Neuronal stem cell (in vitro differentiated cells): ENCODE measurements at regions not wholly inside any gene's neighbourhood (a gene's known extent, or its start where the extent isn't known, plus 50 kb on each side); places are given as distances from the start of the nearest gene placed in this dataset.

Experiments used
- DNase-seq: peaks from one replicate; pipeline ENCODE4 v3.0.0-alpha.2; 2013; ENCODE audit warnings: low spot score
- H2AFZ ChIP-seq: one replicate; pipeline ENCODE4 v1.6.1; 2013; ENCODE audit warnings: mild to moderate bottlenecking, low read length, inconsistent platforms
- H2AK5ac ChIP-seq: 2 replicates; pipeline ENCODE4 v1.6.1; 2013; ENCODE audit warnings: low read depth, mild to moderate bottlenecking, inconsistent platforms, low read length, moderate library complexity, mixed read lengths
- H2BK120ac ChIP-seq: 2 replicates; pipeline ENCODE4 v1.6.1; 2013; ENCODE audit warnings: low read depth, mild to moderate bottlenecking, inconsistent platforms, low read length, moderate library complexity, mixed read lengths
- H2BK12ac ChIP-seq: one replicate; pipeline ENCODE4 v1.6.1; 2013; ENCODE audit warnings: low read length, inconsistent platforms
- H2BK15ac ChIP-seq: 2 replicates; pipeline ENCODE4 v1.6.1; 2013; ENCODE audit warnings: mild to moderate bottlenecking, low read length, inconsistent platforms, mixed read lengths
- H2BK5ac ChIP-seq: one replicate; pipeline ENCODE4 v1.6.1; 2013; ENCODE audit warnings: inconsistent platforms, mild to moderate bottlenecking, low read length, moderate library complexity
- H3K14ac ChIP-seq: one replicate; pipeline ENCODE4 v1.6.1; 2013; ENCODE audit warnings: low read length, inconsistent platforms
- H3K18ac ChIP-seq: 2 replicates; pipeline ENCODE4 v1.6.1; 2013; ENCODE audit warnings: low read length, inconsistent platforms
- H3K23ac ChIP-seq: 2 replicates; pipeline ENCODE4 v1.6.1; 2013; ENCODE audit warnings: low read depth, mild to moderate bottlenecking, mixed read lengths, low read length, inconsistent platforms; ENCODE audit not compliant: poor library complexity
- H3K27ac ChIP-seq: replicated peaks from 3 replicates; pipeline ENCODE4 v1.5.1; 2013; ENCODE audit warnings: low read length, inconsistent platforms
- H3K27me3 ChIP-seq, 3 experiments: 2 replicates each; pipeline ENCODE4 v1.6.1; 2013; ENCODE audit warnings: low read length in 3 of 3, mild to moderate bottlenecking in 2 of 3, inconsistent platforms in 1 of 3, low read depth in 1 of 3, mixed read lengths in 1 of 3, moderate library complexity in 1 of 3; ENCODE audit not compliant: control insufficient read depth in 3 of 3, insufficient read depth in 3 of 3
- H3K36me3 ChIP-seq, 2 donors: replicated peaks in 1 of 2; 2 replicates each; pipeline ENCODE4 v1.6.1; 2013; ENCODE audit warnings: low read length in 2 of 2; ENCODE audit not compliant: control insufficient read depth in 2 of 2, insufficient read depth in 2 of 2
- H3K4ac ChIP-seq: 2 replicates; pipeline ENCODE4 v1.6.1; 2013; ENCODE audit warnings: inconsistent platforms, mild to moderate bottlenecking, low read length, moderate library complexity
- H3K4me1 ChIP-seq, 2 donors: 1 replicate in 1 of 2; 2 replicates in 1 of 2; pipeline ENCODE4 v1.6.1; 2013; ENCODE audit warnings: low read length in 2 of 2, low read depth in 1 of 2; ENCODE audit not compliant: control insufficient read depth in 2 of 2, insufficient read depth in 1 of 2
- H3K4me2 ChIP-seq: one replicate; pipeline ENCODE4 v1.6.1; 2013; ENCODE audit warnings: mild to moderate bottlenecking, low read length, inconsistent platforms; ENCODE audit not compliant: insufficient read depth, poor library complexity, severe bottlenecking
- H3K4me3 ChIP-seq, 2 donors: 2 replicates each; pipeline ENCODE4 v1.5.1; 2013; ENCODE audit warnings: low read length in 2 of 2, mild to moderate bottlenecking in 2 of 2, inconsistent platforms in 1 of 2, moderate library complexity in 1 of 2
- H3K79me1 ChIP-seq: one replicate; pipeline ENCODE4 v1.6.1; 2013; ENCODE audit warnings: low read depth, mild to moderate bottlenecking, inconsistent platforms, low read length, moderate library complexity
- H3K9ac ChIP-seq: one replicate; pipeline ENCODE4 v1.6.1; 2013; ENCODE audit warnings: mild to moderate bottlenecking, low read depth, low read length, inconsistent platforms; ENCODE audit not compliant: poor library complexity
- H3K9me3 ChIP-seq, 2 donors: replicated peaks in 1 of 2; 2 replicates each; pipeline versions ENCODE3 to v1.6.1; 2013; ENCODE audit warnings: low read length in 2 of 2, mild to moderate bottlenecking in 2 of 2, inconsistent platforms in 1 of 2, low read depth in 1 of 2, mixed read lengths in 1 of 2, moderate library complexity in 1 of 2; ENCODE audit not compliant: control insufficient read depth in 2 of 2, insufficient read depth in 1 of 2
- H4K8ac ChIP-seq: one replicate; pipeline ENCODE4 v1.6.1; 2013; ENCODE audit warnings: low read depth, mild to moderate bottlenecking, inconsistent platforms, low read length, moderate library complexity
- H4K91ac ChIP-seq: one replicate; pipeline ENCODE4 v1.6.1; 2013; ENCODE audit warnings: low read length, low read depth, mild to moderate bottlenecking, inconsistent platforms; ENCODE audit not compliant: poor library complexity
- WGBS, 2 donors: extraction: QIAGEN DNeasy Blood & Tissue Kit; methylation state at CpG; one replicate each; pipeline ENCODE4 v1.1.7; 2013; ENCODE audit warnings: missing lambda C conversion rate in 2 of 2, mixed read lengths in 1 of 2; ENCODE audit not compliant: insufficient read length in 2 of 2, insufficient replicate concordance in 1 of 2; ENCODE audit errors: extremely low coverage in 2 of 2; 5-methylcytosine and 5-hydroxymethylcytosine counted together

- H3K27me3 ChIP-seq: no peaks in the 10 kb centered on the region
- DNase-seq: no peak
- H4K8ac ChIP-seq: no peak overlapping the region
- no peak overlapping the region for H3K14ac ChIP-seq
- no peak overlapping the region for H3K23ac ChIP-seq
- H3K4me2 ChIP-seq: no peak overlapping the region
- WGBS, 2 donors: no CpG with 5 or more reads among the region's 5 CpGs
- no peak overlapping the region for H4K91ac ChIP-seq
- no peak overlapping the region for H3K9ac ChIP-seq
- H3K9me3 ChIP-seq: no peaks in the 10 kb centered on the region
- H2AK5ac ChIP-seq: no peak overlapping the region
- H2BK120ac ChIP-seq: no peak overlapping the region
- no peak overlapping the region for H2BK15ac ChIP-seq
- H3K4me1 ChIP-seq: no peaks in the 10 kb centered on the region
- H3K4me3 ChIP-seq: no peak overlapping the region
- H3K27ac ChIP-seq: no peak overlapping the region
- H3K36me3 ChIP-seq: peaks cover 4 to 65% of the 10 kb centered on the region in 2 donors
- H2BK12ac ChIP-seq: no peak overlapping the region
- no peak overlapping the region for H3K18ac ChIP-seq
- H2AFZ ChIP-seq: no peak overlapping the region
- H3K4ac ChIP-seq: no peak overlapping the region
- H2BK5ac ChIP-seq: no peak overlapping the region
- H3K79me1 ChIP-seq: no peaks in the 10 kb centered on the region
Observed at GRCh38 chrX:10095698-10096432, 60.9 kb upstream of the CLCN4 start.

GRCh38 chrX:10098270-10098713 is 58.5 kb upstream of the CLCN4 start:
- no peak overlapping the region for H2AK5ac ChIP-seq
- H2BK15ac ChIP-seq: no peak overlapping the region
- H2BK12ac ChIP-seq: no peak overlapping the region
- H2BK120ac ChIP-seq: no peak overlapping the region
- H2BK5ac ChIP-seq: no peak overlapping the region
- no peak overlapping the region for H3K23ac ChIP-seq
- no peaks in the 10 kb centered on the region for H3K4me1 ChIP-seq
- no peak overlapping the region for H3K14ac ChIP-seq
- H4K91ac ChIP-seq: no peak overlapping the region
- peaks cover 5 to 51% of the 10 kb centered on the region in 2 donors for H3K36me3 ChIP-seq
- no peak overlapping the region for H3K27ac ChIP-seq
- no peaks in the 10 kb centered on the region for H3K79me1 ChIP-seq
- no peaks in the 10 kb centered on the region for H3K9me3 ChIP-seq
- H3K9ac ChIP-seq: no peak overlapping the region
- no peaks in the 10 kb centered on the region for H3K27me3 ChIP-seq
- H4K8ac ChIP-seq: no peak overlapping the region
- H3K4ac ChIP-seq: no peak overlapping the region
- DNase-seq: no peak
- H3K4me3 ChIP-seq: no peak overlapping the region
- H2AFZ ChIP-seq: no peak overlapping the region
- H3K4me2 ChIP-seq: no peak overlapping the region
- no peak overlapping the region for H3K18ac ChIP-seq
- no CpG with 5 or more reads among the region's 10 CpGs for WGBS, 2 donors

DNA sequence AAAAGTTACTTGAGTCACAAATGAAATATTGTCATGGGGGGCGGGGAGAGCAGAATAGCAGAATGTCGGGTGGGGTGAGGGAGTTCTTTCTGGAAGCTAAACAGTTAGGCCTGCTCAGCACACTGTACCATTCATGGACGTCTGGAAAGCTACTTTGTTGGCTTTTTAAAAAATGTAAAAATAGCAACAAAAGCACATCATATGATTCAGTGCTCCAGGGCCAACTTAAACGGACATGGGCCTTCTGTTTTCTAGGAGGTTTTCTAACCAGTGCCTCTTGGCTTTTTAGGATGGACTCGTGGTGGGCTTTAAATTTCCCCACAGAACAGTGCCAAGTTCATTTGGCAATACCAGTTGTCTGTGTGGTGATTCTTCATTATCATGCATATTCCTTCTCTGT is 57.4 kb upstream of the CLCN4 start:
- Histone ChIP-seq H3K14ac (no peak overlapping the region), H2AFZ (no peak overlapping the region), H3K79me1 (no peaks in the 10 kb centered on the region), H4K8ac (no peak overlapping the region), H3K9me3 (no peaks in the 10 kb centered on the region), H3K4me1 (no peaks in the 10 kb centered on the region), H3K36me3 (peaks cover 5 to 49% of the 10 kb centered on the region in 2 donors), H2BK15ac (no peak overlapping the region), H3K18ac (no peak overlapping the region), H3K27ac (no peak overlapping the region), H3K4ac (no peak overlapping the region), H4K91ac (no peak overlapping the region), H3K4me3 (no peak overlapping the region), H3K23ac (no peak overlapping the region), H3K4me2 (no peak overlapping the region), H3K9ac (no peak overlapping the region), H2AK5ac (no peak overlapping the region), H2BK120ac (no peak overlapping the region), H3K27me3 (no peaks in the 10 kb centered on the region), H2BK5ac (no peak overlapping the region), H2BK12ac (no peak overlapping the region)
- no peak for DNase-seq
- no CpG with 5 or more reads among the region's 5 CpGs for WGBS, 2 donors

GRCh38 chrX:10101269-10101668 is 55.5 kb upstream of the CLCN4 start:
- no peak overlapping the region for H3K14ac ChIP-seq
- H3K9ac ChIP-seq: no peak overlapping the region
- no peak overlapping the region for H2BK5ac ChIP-seq
- H3K36me3 ChIP-seq: peaks cover 5 to 41% of the 10 kb centered on the region in 2 donors
- no peak overlapping the region for H3K4ac ChIP-seq
- no peaks in the 10 kb centered on the region for H3K9me3 ChIP-seq
- H3K79me1 ChIP-seq: no peaks in the 10 kb centered on the region
- no peak overlapping the region for H2BK12ac ChIP-seq
- no peak overlapping the region for H3K23ac ChIP-seq
- no peak overlapping the region for H3K18ac ChIP-seq
- no peaks in the 10 kb centered on the region for H3K27me3 ChIP-seq
- no peak overlapping the region for H2AK5ac ChIP-seq
- no peak overlapping the region for H4K91ac ChIP-seq
- no CpG with 5 or more reads among the region's 5 CpGs for WGBS, 2 donors
- no peak overlapping the region for H2BK15ac ChIP-seq
- no peak for DNase-seq
- no peak overlapping the region for H2AFZ ChIP-seq
- no peak overlapping the region for H3K4me3 ChIP-seq
- H3K27ac ChIP-seq: no peak overlapping the region
- H4K8ac ChIP-seq: no peak overlapping the region
- no peak overlapping the region for H2BK120ac ChIP-seq
- H3K4me2 ChIP-seq: no peak overlapping the region
- no peaks in the 10 kb centered on the region for H3K4me1 ChIP-seq
